ENCODE measurements at regions not wholly inside any gene's neighbourhood (a gene's known extent, or its start where the extent isn't known, plus 50 kb on each side); places are given as distances from the start of the nearest gene placed in this dataset.
"Not testable (repeated sequence)": the region's sequence is repeated elsewhere in the genome, so short reads cannot be mapped to it uniquely, and the experiment has no call there.

GRCh38 chr3:104445252-104445919, 921.3 kb upstream of the ALCAM start:
- DNase-seq (ENCODE audit: low read depth, low spot score); in situ Hi-C loops (cut with HindIII; ENCODE audit: low pct_unique_long_range_greater_than_20kb, low sequenced_read_pairs): not testable (repeated sequence)

GRCh38 chr3:104447681-104448080, 919.0 kb upstream of the ALCAM start:
- in situ Hi-C loops (cut with HindIII; ENCODE audit: low pct_unique_long_range_greater_than_20kb, low sequenced_read_pairs): no loop called here
- DNase-seq (ENCODE audit: low read depth, low spot score): no peak

GRCh38 chr3:104452697-104453096, 914.0 kb upstream of the ALCAM start:
- no peak for DNase-seq (ENCODE audit: low read depth, low spot score)
- in situ Hi-C loops (cut with HindIII; ENCODE audit: low pct_unique_long_range_greater_than_20kb, low sequenced_read_pairs): no loop called here

- no peak for DNase-seq (ENCODE audit: low read depth, low spot score)
- in situ Hi-C loops (cut with HindIII; ENCODE audit: low pct_unique_long_range_greater_than_20kb, low sequenced_read_pairs): no loop called here
These were observed 908.1 kb upstream of the ALCAM start for GRCh38 chr3:104458657-104459056.

GRCh38 chr3:104460477-104461406, 906.0 kb upstream of the ALCAM start:
- in situ Hi-C loops (cut with HindIII; ENCODE audit: low pct_unique_long_range_greater_than_20kb, low sequenced_read_pairs): no loop called here
- DNase-seq (ENCODE audit: low read depth, low spot score): peak; percentile 65

GRCh38 chr3:104461431-104461830, 905.3 kb upstream of the ALCAM start:
- DNase-seq (ENCODE audit: low read depth, low spot score): no peak
- in situ Hi-C loops (cut with HindIII; ENCODE audit: low pct_unique_long_range_greater_than_20kb, low sequenced_read_pairs): no loop called here

- in situ Hi-C loops (cut with HindIII; ENCODE audit: low pct_unique_long_range_greater_than_20kb, low sequenced_read_pairs): no loop called here
- DNase-seq (ENCODE audit: low read depth, low spot score): no peak
These were observed 894.5 kb upstream of the ALCAM start for GRCh38 chr3:104472221-104472620.

GRCh38 chr3:104474011-104474410, 892.7 kb upstream of the ALCAM start:
- DNase-seq (ENCODE audit: low read depth, low spot score): no peak
- in situ Hi-C loops (cut with HindIII; ENCODE audit: low pct_unique_long_range_greater_than_20kb, low sequenced_read_pairs): no loop called here

- DNase-seq (ENCODE audit: low read depth, low spot score): no peak
- in situ Hi-C loops (cut with HindIII; ENCODE audit: low pct_unique_long_range_greater_than_20kb, low sequenced_read_pairs): no loop called here
These were observed 863.7 kb upstream of the ALCAM start for GRCh38 chr3:104503022-104503421.

- in situ Hi-C loops (cut with HindIII; ENCODE audit: low pct_unique_long_range_greater_than_20kb, low sequenced_read_pairs): no loop called here
- DNase-seq (ENCODE audit: low read depth, low spot score): peak; percentile 80
These were observed 856.4 kb upstream of the ALCAM start for GRCh38 chr3:104510131-104510849.

- no peak for DNase-seq (ENCODE audit: low read depth, low spot score)
- in situ Hi-C loops (cut with HindIII; ENCODE audit: low pct_unique_long_range_greater_than_20kb, low sequenced_read_pairs): no loop called here
These were observed 852.3 kb upstream of the ALCAM start for GRCh38 chr3:104514371-104514770.

- DNase-seq (ENCODE audit: low read depth, low spot score): no peak
- in situ Hi-C loops (cut with HindIII; ENCODE audit: low pct_unique_long_range_greater_than_20kb, low sequenced_read_pairs): no loop called here
These were observed 851.9 kb upstream of the ALCAM start for GRCh38 chr3:104514776-104515175.

GRCh38 chr3:104519068-104519467, 847.6 kb upstream of the ALCAM start:
- no peak for DNase-seq (ENCODE audit: low read depth, low spot score)
- in situ Hi-C loops (cut with HindIII; ENCODE audit: low pct_unique_long_range_greater_than_20kb, low sequenced_read_pairs): no loop called here

GRCh38 chr3:104519468-104520227, 847.1 kb upstream of the ALCAM start:
- in situ Hi-C loops (cut with HindIII; ENCODE audit: low pct_unique_long_range_greater_than_20kb, low sequenced_read_pairs): no loop called here
- DNase-seq (ENCODE audit: low read depth, low spot score): no peak

GRCh38 chr3:104520228-104520655, 846.5 kb upstream of the ALCAM start:
- no peak for DNase-seq (ENCODE audit: low read depth, low spot score)
- in situ Hi-C loops (cut with HindIII; ENCODE audit: low pct_unique_long_range_greater_than_20kb, low sequenced_read_pairs): no loop called here

- in situ Hi-C loops (cut with HindIII; ENCODE audit: low pct_unique_long_range_greater_than_20kb, low sequenced_read_pairs): no loop called here
- DNase-seq (ENCODE audit: low read depth, low spot score): peak; percentile 5
These were observed 844.9 kb upstream of the ALCAM start for GRCh38 chr3:104521606-104522336.

- in situ Hi-C loops (cut with HindIII; ENCODE audit: low pct_unique_long_range_greater_than_20kb, low sequenced_read_pairs): no loop called here
- no peak for DNase-seq (ENCODE audit: low read depth, low spot score)
These were observed 843.6 kb upstream of the ALCAM start for GRCh38 chr3:104523136-104523535.

Measured in SK-MEL-5 (cell line).